ENCODE measurements at regions not wholly inside any gene's neighbourhood (a gene's known extent, or its start where the extent isn't known, plus 50 kb on each side); places are given as distances from the start of the nearest gene placed in this dataset.

DNA sequence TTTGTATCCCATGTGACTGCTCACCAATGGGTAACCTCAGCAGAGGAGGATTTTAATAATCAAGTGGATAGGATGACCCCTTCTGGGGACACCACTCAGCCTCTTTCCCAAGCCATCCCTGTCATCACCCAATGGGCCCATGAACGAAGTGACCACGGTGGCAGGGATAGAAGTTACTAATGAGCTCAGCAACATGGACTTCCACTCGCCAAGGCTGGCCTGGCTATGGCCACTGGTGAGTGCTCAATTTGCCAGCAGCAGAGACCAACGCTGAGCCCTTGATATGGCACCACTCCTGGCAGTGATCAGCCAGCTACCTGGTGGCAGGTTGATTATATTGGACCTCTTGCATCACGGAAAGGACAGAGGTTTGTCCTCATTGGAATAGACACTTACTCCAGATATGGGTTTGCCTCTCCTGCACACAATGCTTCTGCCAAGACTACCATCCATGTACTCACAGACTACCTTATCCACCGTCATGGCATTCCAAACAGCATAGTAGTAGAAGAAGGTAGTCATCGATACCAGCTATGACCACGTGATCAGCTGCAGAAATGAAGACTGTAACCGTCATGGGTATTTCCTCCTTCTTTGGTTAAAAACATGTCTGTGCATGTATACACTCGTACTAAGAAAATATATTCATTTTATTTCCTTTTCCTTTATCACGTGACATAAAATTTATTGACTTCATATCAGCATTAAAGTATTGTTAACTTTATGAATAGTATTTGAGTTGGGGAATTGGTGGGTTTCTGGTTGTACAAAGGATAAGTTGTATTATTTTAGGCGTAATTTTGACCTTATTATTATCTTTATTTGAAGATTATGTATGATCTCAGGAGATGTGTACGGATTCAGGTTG, 562.6 kb downstream of the PTPRU start:
- TF ChIP-seq EZH2 (IDR thresholded peaks at IDR 0.05; ENCODE audit: low read length) (no peak), CTCF (optimal IDR thresholded peaks at IDR 0.05 in 1 of 3, IDR thresholded peaks at IDR 0.05 in 1 of 3, conservative IDR thresholded peaks at IDR 0.05 in 1 of 3; ENCODE audit: extremely low read depth in 1 of 3, insufficient read depth in 2 of 3, low read length in 3 of 3) (no peak)

Measured in keratinocyte (primary cell).